Natural killer cell (primary cell): ENCODE measurements at regions not wholly inside any gene's neighbourhood (a gene's known extent, or its start where the extent isn't known, plus 50 kb on each side); places are given as distances from the start of the nearest gene placed in this dataset.
"Not testable (repeated sequence)": the region's sequence is repeated elsewhere in the genome, so short reads cannot be mapped to it uniquely, and the experiment has no call there.

ENCODE experiments used
- ATAC-seq, 3 donors: fragments of 150-1000 bp in 2 of 3; fragments of 200-7000 bp in 1 of 3; cut with Tn5 transposase; 1 replicate in 1 of 3; 2 replicates in 2 of 3; pipeline ENCODE4 v1.10.0; 2021; ENCODE audit warnings: mild to moderate bottlenecking in 2 of 3, moderate library complexity in 2 of 3
- DNase-seq, 2 donors: peaks; one replicate each; pipeline versions ENCODE4 v3.0.0 to v3.0.0-alpha.2; 2013 to 2021; ENCODE audit warnings: mixed read lengths in 1 of 2
- H3K27ac ChIP-seq: one replicate; pipeline ENCODE4 v1.5.1; 2013; ENCODE audit warnings: mild to moderate bottlenecking, low read length
- H3K27me3 ChIP-seq: one replicate; pipeline ENCODE4 v1.6.1; 2013; ENCODE audit warnings: low read length; ENCODE audit not compliant: control insufficient read depth, insufficient read depth
- H3K36me3 ChIP-seq: one replicate; pipeline ENCODE4 v1.6.1; 2013; ENCODE audit warnings: low read length; ENCODE audit not compliant: control insufficient read depth, insufficient read depth
- H3K4me1 ChIP-seq: one replicate; pipeline ENCODE4 v1.6.1; 2013; ENCODE audit warnings: low read length; ENCODE audit not compliant: control insufficient read depth, insufficient read depth
- H3K4me3 ChIP-seq: one replicate; pipeline ENCODE4 v1.5.1; 2013; ENCODE audit warnings: low read length
- H3K9me3 ChIP-seq: one replicate; pipeline ENCODE4 v1.6.1; 2013; ENCODE audit warnings: low read length; ENCODE audit not compliant: control insufficient read depth, insufficient read depth
- H3K27ac Mint-ChIP-seq, 2 donors: one replicate each; pipeline ENCODE4 v1.8.0; 2022; ENCODE audit warnings: mild to moderate bottlenecking in 2 of 2, mixed read lengths in 2 of 2, moderate library complexity in 1 of 2
- H3K27me3 Mint-ChIP-seq, 2 donors: one replicate each; pipeline ENCODE4 v1.8.0; 2022; ENCODE audit warnings: low read depth in 2 of 2, mixed read lengths in 2 of 2
- H3K36me3 Mint-ChIP-seq: one replicate; pipeline ENCODE4 v1.8.0; 2022; ENCODE audit warnings: mixed read lengths
- H3K4me1 Mint-ChIP-seq, 2 donors: one replicate each; pipeline ENCODE4 v1.8.0; 2022; ENCODE audit warnings: mixed read lengths in 2 of 2
- H3K4me3 Mint-ChIP-seq: one replicate; pipeline ENCODE4 v1.8.0; 2022; ENCODE audit warnings: mild to moderate bottlenecking, moderate library complexity, mixed read lengths
- H3K9me3 Mint-ChIP-seq, 2 donors: one replicate each; pipeline ENCODE4 v1.8.0; 2022; ENCODE audit warnings: mixed read lengths in 2 of 2
- WGBS: methylation state at CpG from one replicate; pipeline ENCODE4 v1.1.7; 2013; ENCODE audit warnings: missing lambda C conversion rate; ENCODE audit not compliant: insufficient coverage; 5-methylcytosine and 5-hydroxymethylcytosine counted together
- intact Hi-C: fragments of 100-400 bp; cut with micrococcal nuclease; formaldehyde crosslinking; loops from one replicate; pipeline ENCODE4 v1.14.2; 2022

- H3K4me1 Mint-ChIP-seq, H3K27me3 ChIP-seq, H3K4me3 Mint-ChIP-seq, DNase-seq, H3K9me3 ChIP-seq, H3K36me3 Mint-ChIP-seq, intact Hi-C loops, ATAC-seq, H3K36me3 ChIP-seq, H3K9me3 Mint-ChIP-seq, H3K4me3 ChIP-seq, H3K27me3 Mint-ChIP-seq, H3K27ac Mint-ChIP-seq, H3K4me1 ChIP-seq, H3K27ac ChIP-seq: not testable (repeated sequence)
- whole genome bisulfite sequencing: no CpG with 5 or more reads among the region's 1 CpG
Measured at GRCh38 chr9:40169204-40169603, 813.7 kb downstream of the SPATA31A1 start.

GRCh38 chr9:40173316-40173715 lies 817.8 kb downstream of the SPATA31A1 start:
- DNase-seq, H3K36me3 ChIP-seq, H3K9me3 ChIP-seq, H3K9me3 Mint-ChIP-seq, H3K27me3 ChIP-seq, H3K27ac Mint-ChIP-seq, H3K27me3 Mint-ChIP-seq, H3K4me3 ChIP-seq, H3K4me1 Mint-ChIP-seq, H3K4me1 ChIP-seq, intact Hi-C loops, H3K27ac ChIP-seq, H3K4me3 Mint-ChIP-seq, H3K36me3 Mint-ChIP-seq, ATAC-seq: not testable (repeated sequence)
- WGBS: no CpG with 5 or more reads among the region's 4 CpGs

DNA sequence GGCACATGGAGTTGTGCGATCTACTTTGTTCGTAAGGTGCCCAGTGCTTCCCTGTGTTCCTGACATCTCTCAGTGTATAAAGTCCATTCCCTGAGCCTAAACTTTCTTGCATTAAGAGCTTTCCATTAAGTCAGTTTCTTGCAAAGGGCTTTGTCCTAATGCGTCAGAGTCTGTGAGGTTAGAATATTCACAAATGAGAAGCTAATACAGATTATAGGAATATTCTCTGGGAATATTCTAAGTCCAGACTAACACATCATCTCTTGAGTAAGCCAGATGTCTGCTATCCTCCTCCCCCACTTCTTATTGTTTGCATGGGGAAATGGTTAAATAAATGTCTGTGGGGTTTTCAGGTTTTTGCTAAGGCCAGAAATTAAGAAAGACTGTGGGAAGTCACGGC lies 818.6 kb downstream of the SPATA31A1 start:
- DNase-seq, H3K4me3 ChIP-seq, H3K27ac ChIP-seq, H3K27ac Mint-ChIP-seq, H3K4me1 Mint-ChIP-seq, H3K9me3 Mint-ChIP-seq, H3K4me3 Mint-ChIP-seq, H3K36me3 Mint-ChIP-seq, intact Hi-C loops, H3K36me3 ChIP-seq, H3K27me3 Mint-ChIP-seq, H3K27me3 ChIP-seq, ATAC-seq, H3K4me1 ChIP-seq, H3K9me3 ChIP-seq: not testable (repeated sequence)
- no CpG with 5 or more reads among the region's 4 CpGs for WGBS

DNA sequence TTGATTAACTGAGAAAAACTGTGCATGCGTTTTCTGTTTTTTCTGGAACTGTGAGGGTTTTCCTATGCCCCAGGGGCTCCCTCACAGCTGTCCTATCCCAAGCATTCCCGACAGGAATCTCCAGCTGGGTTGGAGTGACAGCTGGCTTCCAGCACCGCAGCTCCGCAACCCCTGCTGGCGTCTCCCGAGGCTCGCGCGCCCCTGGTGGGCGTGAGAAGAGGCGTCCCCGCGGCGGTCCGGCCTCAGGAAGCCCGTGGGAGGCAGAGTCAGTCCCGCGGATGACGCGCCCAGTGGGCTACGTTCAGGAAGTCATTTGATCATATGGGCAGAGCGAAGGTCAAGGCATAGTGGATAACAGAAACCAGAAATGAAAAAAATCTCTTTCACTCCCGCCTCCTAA lies 821.9 kb downstream of the SPATA31A1 start:
- H3K4me1 ChIP-seq, H3K36me3 ChIP-seq, DNase-seq, H3K27ac ChIP-seq, H3K9me3 ChIP-seq, intact Hi-C loops, H3K9me3 Mint-ChIP-seq, H3K4me3 Mint-ChIP-seq, H3K36me3 Mint-ChIP-seq, ATAC-seq, H3K27ac Mint-ChIP-seq, H3K27me3 Mint-ChIP-seq, H3K4me3 ChIP-seq, H3K4me1 Mint-ChIP-seq, H3K27me3 ChIP-seq: not testable (repeated sequence)
- no CpG with 5 or more reads among the region's 23 CpGs for WGBS

GRCh38 chr9:40191403-40191802 lies 835.9 kb downstream of the SPATA31A1 start:
- H3K9me3 Mint-ChIP-seq, H3K4me1 ChIP-seq, H3K36me3 Mint-ChIP-seq, H3K4me3 Mint-ChIP-seq, H3K27ac Mint-ChIP-seq, ATAC-seq, H3K9me3 ChIP-seq, DNase-seq, H3K27me3 Mint-ChIP-seq, H3K27ac ChIP-seq, H3K36me3 ChIP-seq, H3K27me3 ChIP-seq, intact Hi-C loops, H3K4me1 Mint-ChIP-seq, H3K4me3 ChIP-seq: not testable (repeated sequence)
- 100% methylated on average over 1 of the region's 5 CpGs for WGBS

GRCh38 chr9:40192162-40192561 lies 836.7 kb downstream of the SPATA31A1 start:
- WGBS: no CpG with 5 or more reads among the region's 2 CpGs
- H3K36me3 ChIP-seq, H3K4me1 Mint-ChIP-seq, H3K9me3 ChIP-seq, H3K4me3 Mint-ChIP-seq, H3K27ac ChIP-seq, H3K9me3 Mint-ChIP-seq, H3K27ac Mint-ChIP-seq, H3K27me3 ChIP-seq, H3K27me3 Mint-ChIP-seq, DNase-seq, H3K36me3 Mint-ChIP-seq, H3K4me1 ChIP-seq, H3K4me3 ChIP-seq, intact Hi-C loops, ATAC-seq: not testable (repeated sequence)

DNA sequence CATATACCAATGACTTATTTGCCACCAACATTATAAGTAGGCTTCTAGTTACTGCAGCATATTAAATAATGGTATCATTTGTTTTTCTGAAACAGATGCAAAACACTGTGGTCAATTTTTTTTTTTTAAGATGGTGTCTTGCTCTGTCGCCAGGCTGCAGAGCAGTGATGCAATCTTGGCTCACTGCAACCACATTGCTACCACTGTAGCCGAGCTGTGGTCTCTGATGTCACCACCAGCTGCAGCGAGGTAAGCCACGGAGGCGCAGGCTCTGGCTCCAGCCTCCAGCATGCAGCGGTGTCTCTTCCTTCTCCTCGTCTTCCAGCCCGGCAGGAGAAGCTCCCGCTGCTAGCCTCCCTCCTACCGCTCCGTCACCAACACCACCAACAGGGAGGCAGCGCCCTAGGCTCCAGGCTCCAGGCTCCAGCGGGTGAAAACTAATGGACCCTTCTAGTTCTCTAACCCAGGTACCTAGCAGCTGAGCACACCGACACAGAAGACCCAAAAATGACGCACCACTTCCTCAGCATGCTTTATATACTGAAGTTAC lies 840.8 kb downstream of the SPATA31A1 start:
- H3K9me3 Mint-ChIP-seq, ATAC-seq, H3K4me1 ChIP-seq, H3K4me3 Mint-ChIP-seq, H3K4me3 ChIP-seq, H3K4me1 Mint-ChIP-seq, H3K36me3 Mint-ChIP-seq, H3K9me3 ChIP-seq, H3K36me3 ChIP-seq, intact Hi-C loops, DNase-seq, H3K27me3 ChIP-seq, H3K27me3 Mint-ChIP-seq, H3K27ac ChIP-seq, H3K27ac Mint-ChIP-seq: not testable (repeated sequence)
- 69% methylated on average over 7 of the region's 15 CpGs for WGBS

DNA sequence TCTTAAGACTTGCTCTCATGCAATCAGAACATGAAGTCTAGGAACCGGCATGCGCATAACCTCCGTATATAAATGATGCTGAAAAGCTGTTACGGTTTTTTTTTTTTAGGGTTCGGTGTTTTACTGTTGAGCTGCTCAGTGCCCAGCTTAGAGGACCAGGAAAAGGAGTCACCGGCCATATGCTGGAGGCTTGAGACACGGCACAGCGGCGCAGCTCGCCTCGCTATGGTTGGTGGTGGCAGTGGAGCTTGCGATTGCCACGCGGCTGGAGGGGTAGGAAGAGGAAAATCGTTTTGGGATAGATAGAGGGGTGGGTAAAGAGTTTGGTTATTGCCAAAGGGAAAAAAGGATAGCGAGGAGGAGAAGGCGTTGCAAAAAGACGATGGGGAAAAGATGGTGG lies 841.3 kb downstream of the SPATA31A1 start:
- H3K9me3 Mint-ChIP-seq, H3K4me3 ChIP-seq, H3K27me3 ChIP-seq, H3K4me1 Mint-ChIP-seq, DNase-seq, intact Hi-C loops, H3K27ac ChIP-seq, H3K4me3 Mint-ChIP-seq, H3K9me3 ChIP-seq, H3K27me3 Mint-ChIP-seq, H3K36me3 ChIP-seq, H3K36me3 Mint-ChIP-seq, ATAC-seq, H3K27ac Mint-ChIP-seq, H3K4me1 ChIP-seq: not testable (repeated sequence)
- 94% methylated on average over 6 of the region's 18 CpGs for WGBS
